ENCODE measurements at regions not wholly inside any gene's neighbourhood (a gene's known extent, or its start where the extent isn't known, plus 50 kb on each side); places are given as distances from the start of the nearest gene placed in this dataset.

DNA sequence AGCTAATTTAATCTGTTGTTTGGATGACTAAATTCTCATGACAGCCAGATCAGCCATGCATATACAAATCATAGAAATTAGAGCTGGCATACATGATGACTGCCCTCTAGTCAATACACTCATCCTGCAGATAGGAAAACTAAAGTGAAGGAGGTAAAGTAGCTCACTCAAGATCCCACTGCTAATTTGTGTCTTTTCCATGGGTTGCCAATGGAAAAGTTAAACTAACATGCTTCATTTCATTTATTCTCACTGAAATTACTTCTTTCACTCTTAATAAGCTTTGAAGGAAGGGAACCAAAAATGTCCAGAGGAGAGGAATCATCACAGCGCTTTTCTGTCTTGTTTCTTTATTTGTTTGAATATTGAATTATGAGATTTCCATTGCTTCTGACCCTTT lies 308.2 kb downstream of the GJA1 start:
- TF ChIP-seq POLR2A (IDR thresholded peaks at IDR 0.05), result no peak
- TF ChIP-seq, protein P1, sequence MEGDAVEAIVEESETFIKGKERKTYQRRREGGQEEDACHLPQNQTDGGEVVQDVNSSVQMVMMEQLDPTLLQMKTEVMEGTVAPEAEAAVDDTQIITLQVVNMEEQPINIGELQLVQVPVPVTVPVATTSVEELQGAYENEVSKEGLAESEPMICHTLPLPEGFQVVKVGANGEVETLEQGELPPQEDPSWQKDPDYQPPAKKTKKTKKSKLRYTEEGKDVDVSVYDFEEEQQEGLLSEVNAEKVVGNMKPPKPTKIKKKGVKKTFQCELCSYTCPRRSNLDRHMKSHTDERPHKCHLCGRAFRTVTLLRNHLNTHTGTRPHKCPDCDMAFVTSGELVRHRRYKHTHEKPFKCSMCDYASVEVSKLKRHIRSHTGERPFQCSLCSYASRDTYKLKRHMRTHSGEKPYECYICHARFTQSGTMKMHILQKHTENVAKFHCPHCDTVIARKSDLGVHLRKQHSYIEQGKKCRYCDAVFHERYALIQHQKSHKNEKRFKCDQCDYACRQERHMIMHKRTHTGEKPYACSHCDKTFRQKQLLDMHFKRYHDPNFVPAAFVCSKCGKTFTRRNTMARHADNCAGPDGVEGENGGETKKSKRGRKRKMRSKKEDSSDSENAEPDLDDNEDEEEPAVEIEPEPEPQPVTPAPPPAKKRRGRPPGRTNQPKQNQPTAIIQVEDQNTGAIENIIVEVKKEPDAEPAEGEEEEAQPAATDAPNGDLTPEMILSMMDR (IDR thresholded peaks at IDR 0.05 in 4 of 5, conservative IDR thresholded peaks at IDR 0.05 in 1 of 5), result no peak
